ENCODE measurements at regions not wholly inside any gene's neighbourhood (a gene's known extent, or its start where the extent isn't known, plus 50 kb on each side); places are given as distances from the start of the nearest gene placed in this dataset.

GRCh38 chr9:32854271-32854670 is 70.9 kb downstream of the TMEM215 start:
- Histone ChIP-seq H3K18ac (ENCODE audit: low read length) (no peak overlapping the region), H4K8ac (ENCODE audit: low read depth, low read length) (no peak overlapping the region), H3K79me1 (ENCODE audit: low read length) (no peaks in the 10 kb centered on the region), H3K36me3 (ENCODE audit: control insufficient read depth, insufficient read depth, low read length) (no peaks in the 10 kb centered on the region), H2BK120ac (ENCODE audit: low read depth, low read length) (no peak overlapping the region), H3K27me3 (ENCODE audit: insufficient read depth, low read length, poor library complexity) (no peaks in the 10 kb centered on the region), H3K56ac (ENCODE audit: low read length) (no peak overlapping the region), H3K9ac (ENCODE audit: low read length) (no peak overlapping the region), H4K5ac (ENCODE audit: low read length) (no peak overlapping the region), H3K27ac (ENCODE audit: low read depth, low read length) (no peak overlapping the region), H3K23ac (ENCODE audit: low read length) (no peak overlapping the region), H3K79me2 (ENCODE audit: control insufficient read depth, insufficient read depth, low read length) (no peaks in the 10 kb centered on the region), H2BK5ac (ENCODE audit: low read length) (no peak overlapping the region), H2AK5ac (ENCODE audit: low read length) (no peak overlapping the region), H3K4me1 (ENCODE audit: control insufficient read depth, low read depth, low read length) (no peaks in the 10 kb centered on the region), H3K4me3 (ENCODE audit: low read length) (no peak overlapping the region), H2BK15ac (replicated peaks; ENCODE audit: low read depth) (no peak overlapping the region), H3K4ac (ENCODE audit: low read depth, low read length) (no peak overlapping the region), H3K4me2 (ENCODE audit: low read length) (no peak overlapping the region)
- no CpG with 5 or more reads among the region's 3 CpGs for WGBS (ENCODE audit: extremely low coverage, insufficient coverage, low lambda C conversion rate)
- no peak for DNase-seq

GRCh38 chr9:32855752-32856151 is 72.4 kb downstream of the TMEM215 start:
- H3K4me2 ChIP-seq (ENCODE audit: low read length): no peak overlapping the region
- no peak overlapping the region for H3K56ac ChIP-seq (ENCODE audit: low read length)
- H3K36me3 ChIP-seq (ENCODE audit: control insufficient read depth, insufficient read depth, low read length): no peaks in the 10 kb centered on the region
- no peak overlapping the region for H2BK5ac ChIP-seq (ENCODE audit: low read length)
- no peak overlapping the region for H2AK5ac ChIP-seq (ENCODE audit: low read length)
- no peak overlapping the region for H3K9ac ChIP-seq (ENCODE audit: low read length)
- H3K4ac ChIP-seq (ENCODE audit: low read depth, low read length): no peak overlapping the region
- whole genome bisulfite sequencing (ENCODE audit: extremely low coverage, insufficient coverage, low lambda C conversion rate): no CpG with 5 or more reads among the region's 5 CpGs
- no peak overlapping the region for H2BK120ac ChIP-seq (ENCODE audit: low read depth, low read length)
- H4K8ac ChIP-seq (ENCODE audit: low read depth, low read length): no peak overlapping the region
- H3K23ac ChIP-seq (ENCODE audit: low read length): no peak overlapping the region
- DNase-seq: no peak
- no peak overlapping the region for H2BK15ac ChIP-seq (replicated peaks; ENCODE audit: low read depth)
- no peak overlapping the region for H3K4me3 ChIP-seq (ENCODE audit: low read length)
- no peaks in the 10 kb centered on the region for H3K79me2 ChIP-seq (ENCODE audit: control insufficient read depth, insufficient read depth, low read length)
- no peak overlapping the region for H4K5ac ChIP-seq (ENCODE audit: low read length)
- no peaks in the 10 kb centered on the region for H3K4me1 ChIP-seq (ENCODE audit: control insufficient read depth, low read depth, low read length)
- no peak overlapping the region for H3K27ac ChIP-seq (ENCODE audit: low read depth, low read length)
- H3K18ac ChIP-seq (ENCODE audit: low read length): no peak overlapping the region
- H3K79me1 ChIP-seq (ENCODE audit: low read length): no peaks in the 10 kb centered on the region
- H3K27me3 ChIP-seq (ENCODE audit: insufficient read depth, low read length, poor library complexity): no peaks in the 10 kb centered on the region

GRCh38 chr9:32863291-32863690 is 80.0 kb downstream of the TMEM215 start:
- Histone ChIP-seq H4K5ac (ENCODE audit: low read length) (no peak overlapping the region), H3K23ac (ENCODE audit: low read length) (no peak overlapping the region), H3K27ac (ENCODE audit: low read depth, low read length) (no peak overlapping the region), H4K8ac (ENCODE audit: low read depth, low read length) (no peak overlapping the region), H3K36me3 (ENCODE audit: control insufficient read depth, insufficient read depth, low read length) (no peaks in the 10 kb centered on the region), H3K56ac (ENCODE audit: low read length) (no peak overlapping the region), H3K4me1 (ENCODE audit: control insufficient read depth, low read depth, low read length) (no peaks in the 10 kb centered on the region), H3K18ac (ENCODE audit: low read length) (no peak overlapping the region), H3K4me3 (ENCODE audit: low read length) (no peak overlapping the region), H2BK120ac (ENCODE audit: low read depth, low read length) (no peak overlapping the region), H3K9ac (ENCODE audit: low read length) (no peak overlapping the region), H3K27me3 (ENCODE audit: insufficient read depth, low read length, poor library complexity) (no peaks in the 10 kb centered on the region), H3K79me1 (ENCODE audit: low read length) (no peaks in the 10 kb centered on the region), H2BK15ac (replicated peaks; ENCODE audit: low read depth) (no peak overlapping the region), H3K79me2 (ENCODE audit: control insufficient read depth, insufficient read depth, low read length) (no peaks in the 10 kb centered on the region), H3K4me2 (ENCODE audit: low read length) (no peak overlapping the region), H2BK5ac (ENCODE audit: low read length) (no peak overlapping the region), H2AK5ac (ENCODE audit: low read length) (no peak overlapping the region), H3K4ac (ENCODE audit: low read depth, low read length) (no peak overlapping the region)
- WGBS (ENCODE audit: extremely low coverage, insufficient coverage, low lambda C conversion rate): no CpG with 5 or more reads among the region's 5 CpGs
- no peak for DNase-seq

GRCh38 chr9:32864971-32865370 is 81.6 kb downstream of the TMEM215 start:
- no peak overlapping the region for H3K18ac ChIP-seq (ENCODE audit: low read length)
- no peak overlapping the region for H3K4ac ChIP-seq (ENCODE audit: low read depth, low read length)
- no peak overlapping the region for H2BK15ac ChIP-seq (replicated peaks; ENCODE audit: low read depth)
- no peak overlapping the region for H4K8ac ChIP-seq (ENCODE audit: low read depth, low read length)
- no peak overlapping the region for H3K27ac ChIP-seq (ENCODE audit: low read depth, low read length)
- no peak overlapping the region for H3K23ac ChIP-seq (ENCODE audit: low read length)
- H3K36me3 ChIP-seq (ENCODE audit: control insufficient read depth, insufficient read depth, low read length): no peaks in the 10 kb centered on the region
- H3K4me2 ChIP-seq (ENCODE audit: low read length): no peak overlapping the region
- no peak overlapping the region for H2BK120ac ChIP-seq (ENCODE audit: low read depth, low read length)
- H3K27me3 ChIP-seq (ENCODE audit: insufficient read depth, low read length, poor library complexity): no peaks in the 10 kb centered on the region
- no peaks in the 10 kb centered on the region for H3K79me2 ChIP-seq (ENCODE audit: control insufficient read depth, insufficient read depth, low read length)
- no peak overlapping the region for H2BK5ac ChIP-seq (ENCODE audit: low read length)
- no peak overlapping the region for H3K4me3 ChIP-seq (ENCODE audit: low read length)
- no peak overlapping the region for H2AK5ac ChIP-seq (ENCODE audit: low read length)
- no peak overlapping the region for H3K9ac ChIP-seq (ENCODE audit: low read length)
- H3K4me1 ChIP-seq (ENCODE audit: control insufficient read depth, low read depth, low read length): no peaks in the 10 kb centered on the region
- DNase-seq: no peak
- H3K79me1 ChIP-seq (ENCODE audit: low read length): no peaks in the 10 kb centered on the region
- H3K56ac ChIP-seq (ENCODE audit: low read length): no peak overlapping the region
- no peak overlapping the region for H4K5ac ChIP-seq (ENCODE audit: low read length)

- no peak overlapping the region for H3K4me2 ChIP-seq (ENCODE audit: low read length)
- no peak overlapping the region for H3K27ac ChIP-seq (ENCODE audit: low read depth, low read length)
- H3K18ac ChIP-seq (ENCODE audit: low read length): no peak overlapping the region
- no peak overlapping the region for H3K23ac ChIP-seq (ENCODE audit: low read length)
- H3K27me3 ChIP-seq (ENCODE audit: insufficient read depth, low read length, poor library complexity): no peaks in the 10 kb centered on the region
- no peak overlapping the region for H2BK5ac ChIP-seq (ENCODE audit: low read length)
- no peak overlapping the region for H4K8ac ChIP-seq (ENCODE audit: low read depth, low read length)
- H2BK15ac ChIP-seq (replicated peaks; ENCODE audit: low read depth): no peak overlapping the region
- no peak overlapping the region for H2BK120ac ChIP-seq (ENCODE audit: low read depth, low read length)
- H3K9ac ChIP-seq (ENCODE audit: low read length): no peak overlapping the region
- H2AK5ac ChIP-seq (ENCODE audit: low read length): no peak overlapping the region
- no peak overlapping the region for H3K4me3 ChIP-seq (ENCODE audit: low read length)
- no peak overlapping the region for H3K56ac ChIP-seq (ENCODE audit: low read length)
- no peaks in the 10 kb centered on the region for H3K79me1 ChIP-seq (ENCODE audit: low read length)
- H4K5ac ChIP-seq (ENCODE audit: low read length): no peak overlapping the region
- no CpG with 5 or more reads among the region's 4 CpGs for WGBS (ENCODE audit: extremely low coverage, insufficient coverage, low lambda C conversion rate)
- no peak for DNase-seq
- H3K4ac ChIP-seq (ENCODE audit: low read depth, low read length): no peak overlapping the region
- H3K79me2 ChIP-seq (ENCODE audit: control insufficient read depth, insufficient read depth, low read length): no peaks in the 10 kb centered on the region
- H3K36me3 ChIP-seq (ENCODE audit: control insufficient read depth, insufficient read depth, low read length): no peaks in the 10 kb centered on the region
- H3K4me1 ChIP-seq (ENCODE audit: control insufficient read depth, low read depth, low read length): no peaks in the 10 kb centered on the region
These were observed 82.9 kb downstream of the TMEM215 start for GRCh38 chr9:32866273-32866672.

GRCh38 chr9:32867026-32867425 is 83.7 kb downstream of the TMEM215 start:
- no peak overlapping the region for H2BK15ac ChIP-seq (replicated peaks; ENCODE audit: low read depth)
- no peak overlapping the region for H2AK5ac ChIP-seq (ENCODE audit: low read length)
- no peak overlapping the region for H4K8ac ChIP-seq (ENCODE audit: low read depth, low read length)
- no peak overlapping the region for H3K9ac ChIP-seq (ENCODE audit: low read length)
- H3K27me3 ChIP-seq (ENCODE audit: insufficient read depth, low read length, poor library complexity): no peaks in the 10 kb centered on the region
- no peak overlapping the region for H3K56ac ChIP-seq (ENCODE audit: low read length)
- no peak overlapping the region for H3K4me2 ChIP-seq (ENCODE audit: low read length)
- H2BK120ac ChIP-seq (ENCODE audit: low read depth, low read length): no peak overlapping the region
- H3K79me2 ChIP-seq (ENCODE audit: control insufficient read depth, insufficient read depth, low read length): no peaks in the 10 kb centered on the region
- DNase-seq: no peak
- H3K4me3 ChIP-seq (ENCODE audit: low read length): no peak overlapping the region
- no peak overlapping the region for H3K23ac ChIP-seq (ENCODE audit: low read length)
- no peak overlapping the region for H3K27ac ChIP-seq (ENCODE audit: low read depth, low read length)
- no peak overlapping the region for H3K4ac ChIP-seq (ENCODE audit: low read depth, low read length)
- H3K18ac ChIP-seq (ENCODE audit: low read length): no peak overlapping the region
- H2BK5ac ChIP-seq (ENCODE audit: low read length): no peak overlapping the region
- H4K5ac ChIP-seq (ENCODE audit: low read length): no peak overlapping the region
- H3K36me3 ChIP-seq (ENCODE audit: control insufficient read depth, insufficient read depth, low read length): no peaks in the 10 kb centered on the region
- H3K79me1 ChIP-seq (ENCODE audit: low read length): no peaks in the 10 kb centered on the region
- WGBS (ENCODE audit: extremely low coverage, insufficient coverage, low lambda C conversion rate): no CpG with 5 or more reads among the region's 2 CpGs
- H3K4me1 ChIP-seq (ENCODE audit: control insufficient read depth, low read depth, low read length): no peaks in the 10 kb centered on the region
